ENCODE measurements at regions not wholly inside any gene's neighbourhood (a gene's known extent, or its start where the extent isn't known, plus 50 kb on each side); places are given as distances from the start of the nearest gene placed in this dataset.
"Not testable (repeated sequence)": the region's sequence is repeated elsewhere in the genome, so short reads cannot be mapped to it uniquely, and the experiment has no call there.

DNA sequence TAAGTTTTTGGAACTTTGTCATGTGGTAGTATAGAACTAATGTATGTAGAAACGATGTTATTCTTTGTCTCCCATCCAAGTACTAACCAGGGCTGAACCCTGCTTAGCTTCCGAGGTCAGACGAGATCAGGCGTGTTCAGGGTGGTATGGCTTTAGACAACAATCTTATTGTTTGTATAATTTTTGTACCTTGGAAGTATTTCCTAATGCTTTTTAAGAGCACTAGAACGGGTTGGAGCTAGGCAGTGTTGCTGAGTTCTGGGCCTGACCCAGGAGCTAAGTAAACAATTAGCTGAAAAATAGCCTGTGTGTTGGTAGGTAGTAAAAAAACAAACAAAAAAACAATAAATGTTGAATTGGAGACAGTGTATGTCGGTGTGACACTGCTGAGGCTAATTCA, 244.3 kb downstream of the EMP1 start:
- no peak for DNase-seq (ENCODE audit: low spot score)

DNA sequence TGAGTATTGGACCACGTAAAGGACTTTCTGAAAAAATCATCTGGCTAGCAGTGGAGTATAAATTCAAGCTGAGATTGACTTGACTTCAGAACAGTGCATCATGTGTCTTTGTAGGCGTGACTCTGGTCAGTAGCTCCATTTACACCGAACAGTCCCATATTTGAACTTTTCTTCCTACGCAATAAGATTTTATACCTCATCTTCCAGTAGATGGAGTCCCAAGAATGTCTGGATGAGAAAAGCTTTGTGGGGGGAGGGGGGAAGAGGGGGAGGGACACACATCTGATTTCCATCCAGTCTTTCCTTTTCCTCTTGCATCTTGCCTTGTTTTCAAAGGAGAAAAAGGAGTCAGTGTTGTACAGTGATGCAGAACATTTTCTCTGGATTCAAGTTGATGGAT, 241.0 kb downstream of the EMP1 start:
- no peak for DNase-seq (ENCODE audit: low spot score)

DNA sequence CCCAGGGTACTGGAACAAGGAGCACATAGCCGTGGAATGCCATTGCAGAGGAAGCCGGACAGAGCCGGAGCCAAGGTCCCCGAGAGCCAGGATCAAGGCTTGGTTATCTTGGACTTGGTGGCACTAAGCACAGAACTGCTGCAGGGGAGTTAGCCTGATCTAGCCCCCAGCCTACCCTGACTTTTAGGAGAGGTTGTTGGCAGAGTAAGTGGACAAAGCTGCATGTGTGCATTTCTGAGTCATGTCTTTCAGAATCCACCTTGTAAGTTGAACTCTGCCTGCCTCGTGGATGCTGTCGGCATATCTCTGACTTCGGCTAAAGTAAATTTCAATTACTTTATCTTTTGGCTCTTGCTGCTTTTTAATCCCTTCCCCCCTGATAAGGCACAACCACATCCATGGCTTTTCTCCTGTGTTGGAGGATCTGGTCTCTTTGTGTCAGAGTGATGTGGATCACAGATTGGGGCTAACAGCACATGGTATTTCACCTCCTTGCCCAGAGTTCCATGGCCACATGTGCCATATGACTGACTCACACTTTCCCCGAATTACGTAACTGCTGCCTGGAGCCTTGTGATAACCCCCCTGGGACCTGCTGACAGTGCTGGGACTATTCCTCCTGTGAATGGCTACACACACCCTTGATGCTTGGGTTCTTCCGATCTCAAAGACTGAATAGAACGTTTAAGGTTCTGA, 240.3 kb downstream of the EMP1 start:
- no peak for DNase-seq (ENCODE audit: low spot score)

DNA sequence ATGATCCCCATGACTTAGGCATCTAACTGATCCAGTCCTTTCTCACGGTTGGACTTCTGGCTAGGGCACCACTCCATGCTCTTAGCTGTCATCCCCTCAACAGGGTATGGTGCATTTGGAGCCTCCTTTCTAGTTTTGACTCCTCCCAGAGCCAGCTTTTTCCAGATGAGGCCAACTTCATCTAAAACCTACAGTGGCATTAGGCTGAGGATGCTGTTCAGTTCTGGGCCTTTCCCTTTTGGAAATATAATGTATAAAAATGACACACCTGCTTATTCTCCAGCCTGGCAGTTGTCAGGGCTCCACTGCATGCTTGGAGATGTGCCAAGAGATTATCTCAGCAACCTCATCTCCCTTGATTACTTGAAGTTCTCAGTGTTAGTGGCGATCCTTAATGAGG, 239.7 kb downstream of the EMP1 start:
- no peak for DNase-seq (ENCODE audit: low spot score)

DNA sequence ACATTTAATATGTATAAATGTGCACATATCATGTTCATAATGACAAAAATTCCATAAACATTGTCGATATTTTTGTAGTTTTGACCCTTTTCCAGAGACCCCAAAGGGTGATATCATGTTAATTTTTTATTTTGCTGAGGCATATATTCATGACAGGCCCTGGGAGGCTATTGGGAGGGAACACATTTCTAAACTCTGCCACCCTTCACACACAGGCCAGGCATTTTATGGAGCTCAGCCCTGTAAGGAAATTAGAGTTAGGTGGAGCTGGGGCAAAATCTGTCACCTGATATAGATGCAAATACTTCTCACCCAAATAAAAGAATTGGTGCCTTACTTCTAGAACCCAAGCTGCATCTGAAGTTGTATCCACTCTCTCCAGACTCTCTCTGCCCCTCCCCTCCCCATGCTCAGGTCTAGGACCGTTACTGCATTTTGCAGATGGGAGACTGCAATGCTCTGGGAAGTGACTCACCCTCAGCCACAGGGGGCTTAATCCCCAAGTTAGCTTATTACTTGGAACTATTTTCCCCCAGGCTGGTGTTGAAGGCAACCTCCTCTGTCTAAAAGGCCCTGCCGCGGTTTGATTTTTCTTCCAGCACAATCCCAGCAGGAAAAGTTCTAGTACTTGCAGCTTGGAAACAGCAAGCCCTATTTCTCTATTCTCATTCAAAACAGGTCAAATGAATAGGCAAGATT, 238.9 kb downstream of the EMP1 start:
- no peak for DNase-seq (ENCODE audit: low spot score)

DNA sequence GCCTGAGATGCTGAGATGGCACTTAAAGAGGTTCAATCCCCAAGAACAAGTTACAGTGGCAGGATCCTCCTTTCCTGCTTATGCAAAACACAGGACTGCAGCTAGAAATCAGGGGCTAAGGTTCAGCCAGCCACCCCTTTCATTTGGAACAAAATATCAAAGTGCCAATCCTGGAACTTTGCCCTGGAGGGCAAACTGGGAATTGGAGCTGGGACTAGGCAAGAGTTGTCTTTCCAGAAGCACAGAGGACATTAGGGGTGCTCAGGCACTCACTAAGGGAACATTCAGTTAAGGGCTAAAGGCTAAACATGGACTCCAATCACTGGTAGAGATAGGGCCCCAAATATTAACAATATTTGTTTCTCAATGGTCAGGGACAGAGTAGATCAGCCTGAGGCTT, 237.2 kb downstream of the EMP1 start:
- DNase-seq (ENCODE audit: low spot score): no peak

DNA sequence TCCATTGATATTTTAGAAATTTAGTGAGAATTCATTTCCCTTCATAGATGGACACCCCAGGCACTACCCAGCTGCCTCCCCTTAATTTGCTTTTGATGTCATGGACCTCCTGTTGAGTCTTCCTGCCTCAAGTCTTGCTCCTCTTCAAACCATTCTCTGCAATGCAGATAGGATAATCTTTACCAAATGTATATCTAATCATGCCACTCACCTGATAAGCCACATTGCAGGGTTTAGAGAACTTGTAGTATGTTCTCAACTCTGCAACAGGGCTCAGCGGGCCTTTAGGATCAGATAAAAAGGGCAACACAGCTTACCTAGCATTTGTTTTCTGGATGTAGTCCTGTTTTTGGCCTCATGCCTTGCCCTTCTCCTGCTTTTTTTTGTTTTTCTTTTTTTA, 234.5 kb downstream of the EMP1 start:
- DNase-seq (ENCODE audit: low spot score): no peak

DNA sequence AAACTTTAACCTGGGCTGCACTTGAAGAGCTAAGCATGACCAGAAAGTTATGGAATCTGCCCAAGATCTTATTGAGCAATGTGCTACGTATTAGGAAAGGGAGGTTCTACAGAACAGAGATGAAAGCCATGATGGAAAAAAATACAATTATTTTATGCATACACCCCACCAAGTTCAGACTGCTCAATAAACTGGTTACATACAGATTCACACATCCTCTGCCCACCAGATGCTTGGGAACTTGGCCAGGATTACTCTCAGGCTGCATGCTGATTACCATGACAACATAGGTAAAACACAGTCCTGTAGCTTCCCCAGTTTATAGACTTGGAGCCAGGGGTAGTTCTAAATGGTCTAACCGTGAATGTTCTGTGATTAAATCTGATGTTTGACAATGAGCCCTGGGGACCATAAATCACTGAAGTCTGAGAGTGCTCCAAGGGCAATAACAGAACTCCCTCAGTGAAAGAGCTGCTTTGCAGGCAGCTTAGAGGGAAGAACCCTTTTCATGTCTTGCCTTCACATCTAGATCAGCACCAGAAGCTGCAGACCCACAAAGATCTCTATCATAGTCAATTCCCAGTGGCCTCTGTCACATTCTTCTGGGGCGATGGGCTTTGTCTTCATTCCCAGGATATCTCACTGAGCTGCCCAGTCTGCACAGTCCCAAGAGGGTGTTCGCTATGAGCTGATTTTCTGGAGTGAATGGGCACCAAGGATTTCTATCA, 232.2 kb downstream of the EMP1 start:
- DNase-seq (ENCODE audit: low spot score): no peak

DNA sequence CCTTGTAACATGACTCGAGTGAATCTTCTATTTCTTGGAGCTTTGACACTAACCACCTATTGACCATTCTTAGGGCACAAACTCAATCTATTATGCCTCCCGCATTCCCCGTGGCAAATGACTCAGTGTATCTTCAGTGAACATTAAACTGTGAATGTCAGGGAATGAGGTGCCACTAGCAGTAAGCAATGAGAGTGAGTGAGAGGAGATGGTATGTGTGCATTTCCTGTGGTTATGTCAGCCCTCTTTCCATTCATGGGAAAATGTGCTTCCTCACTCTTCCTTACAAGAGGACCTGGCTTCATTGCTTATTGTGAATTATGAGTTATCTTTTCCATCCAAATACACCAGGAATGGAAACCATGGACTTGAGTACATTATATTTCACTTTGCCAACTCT, 229.2 kb downstream of the EMP1 start:
- peak; percentile 13 for DNase-seq (ENCODE audit: low spot score)

DNA sequence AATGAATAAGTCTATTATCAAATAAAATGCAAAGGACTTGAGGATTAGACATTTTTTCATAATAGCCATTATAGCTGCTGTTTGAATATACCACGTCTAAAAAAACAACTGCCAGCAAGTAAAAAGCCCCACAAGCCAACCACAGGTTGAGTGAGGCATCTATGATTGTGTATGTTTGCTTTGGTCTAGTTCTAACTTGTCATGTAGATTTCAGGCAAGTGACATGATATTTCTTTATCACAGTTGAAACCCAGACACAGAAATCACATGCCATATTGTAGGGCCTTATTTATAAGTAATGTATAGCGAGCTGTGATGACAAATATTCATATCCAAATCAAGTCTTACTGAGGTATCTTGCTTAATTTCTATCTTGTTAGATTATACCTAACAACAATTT, 225.8 kb downstream of the EMP1 start:
- DNase-seq (ENCODE audit: low spot score): no peak

DNA sequence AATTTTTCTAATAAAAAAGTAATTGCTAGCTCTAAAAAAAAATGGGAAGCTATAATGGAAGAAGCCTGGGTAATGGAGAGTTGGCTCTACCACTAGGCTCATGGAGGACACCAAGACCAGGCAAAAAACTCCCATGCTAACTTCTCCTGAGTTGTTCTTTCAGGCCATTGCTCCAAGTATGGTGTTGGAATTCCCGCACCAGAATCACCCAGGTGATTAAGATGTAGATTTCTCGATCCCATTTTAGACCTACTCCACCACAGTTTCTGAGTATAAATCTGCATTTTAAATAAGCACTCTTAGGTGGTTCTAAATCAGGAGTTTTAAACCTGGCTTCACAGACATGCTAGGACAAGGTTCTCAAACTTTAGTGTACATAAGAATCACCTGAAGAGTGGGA, 221.0 kb downstream of the EMP1 start:
- no peak for DNase-seq (ENCODE audit: low spot score)

DNA sequence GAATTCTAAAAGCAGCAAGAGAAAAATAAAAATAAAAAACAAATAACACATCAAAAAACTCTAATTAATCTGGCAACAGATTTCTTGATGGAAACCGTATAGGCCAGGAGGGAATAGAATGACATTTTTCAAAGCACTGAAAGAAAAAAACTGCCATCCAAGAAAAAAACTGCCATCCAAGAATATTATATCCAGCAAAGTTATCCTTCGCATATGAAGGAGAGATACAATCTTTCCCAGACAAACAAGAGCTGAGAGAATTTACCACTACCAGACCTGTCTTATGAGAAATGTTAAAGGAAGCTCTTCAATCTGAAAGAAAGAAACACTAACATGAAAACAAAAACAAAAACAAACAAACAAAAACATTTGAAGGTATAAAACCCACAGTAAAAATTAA, 214.8 kb downstream of the EMP1 start:
- no peak for DNase-seq (ENCODE audit: low spot score)

DNA sequence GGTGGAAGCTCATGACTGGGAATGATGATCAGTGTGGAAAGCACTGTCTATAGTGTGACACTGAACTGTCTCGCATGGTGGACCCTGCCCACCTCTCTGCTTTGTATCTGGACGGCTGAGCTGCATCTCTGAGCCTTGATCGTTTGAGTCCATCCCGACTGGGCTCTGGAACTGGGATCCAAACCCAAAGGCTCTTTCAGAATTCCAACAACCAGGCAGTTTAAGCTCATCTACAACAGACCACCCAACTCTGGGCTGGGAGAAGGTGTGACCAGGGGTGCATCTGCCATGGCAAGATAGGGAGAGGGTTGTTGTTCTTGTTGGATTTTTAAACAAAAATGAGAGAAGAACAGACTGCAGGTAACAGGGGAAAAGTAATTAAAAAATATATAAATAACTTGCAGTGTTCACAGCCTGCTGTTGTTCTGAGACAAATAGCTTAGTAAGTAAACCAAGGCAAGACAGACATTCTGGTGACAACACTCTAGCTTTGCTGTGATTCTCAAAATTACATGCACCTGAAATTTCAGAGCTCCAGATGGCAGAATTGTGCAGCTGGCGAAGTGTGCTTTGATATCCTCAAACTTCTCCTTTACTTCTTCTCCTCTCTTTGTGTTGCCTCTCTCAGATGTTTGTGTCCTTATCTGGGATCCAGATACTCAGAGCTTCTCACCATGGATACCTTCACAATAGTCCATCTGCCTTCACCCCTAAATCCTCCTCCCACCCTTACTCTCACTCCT, 209.6 kb downstream of the EMP1 start:
- no peak for DNase-seq (ENCODE audit: low spot score)

DNA sequence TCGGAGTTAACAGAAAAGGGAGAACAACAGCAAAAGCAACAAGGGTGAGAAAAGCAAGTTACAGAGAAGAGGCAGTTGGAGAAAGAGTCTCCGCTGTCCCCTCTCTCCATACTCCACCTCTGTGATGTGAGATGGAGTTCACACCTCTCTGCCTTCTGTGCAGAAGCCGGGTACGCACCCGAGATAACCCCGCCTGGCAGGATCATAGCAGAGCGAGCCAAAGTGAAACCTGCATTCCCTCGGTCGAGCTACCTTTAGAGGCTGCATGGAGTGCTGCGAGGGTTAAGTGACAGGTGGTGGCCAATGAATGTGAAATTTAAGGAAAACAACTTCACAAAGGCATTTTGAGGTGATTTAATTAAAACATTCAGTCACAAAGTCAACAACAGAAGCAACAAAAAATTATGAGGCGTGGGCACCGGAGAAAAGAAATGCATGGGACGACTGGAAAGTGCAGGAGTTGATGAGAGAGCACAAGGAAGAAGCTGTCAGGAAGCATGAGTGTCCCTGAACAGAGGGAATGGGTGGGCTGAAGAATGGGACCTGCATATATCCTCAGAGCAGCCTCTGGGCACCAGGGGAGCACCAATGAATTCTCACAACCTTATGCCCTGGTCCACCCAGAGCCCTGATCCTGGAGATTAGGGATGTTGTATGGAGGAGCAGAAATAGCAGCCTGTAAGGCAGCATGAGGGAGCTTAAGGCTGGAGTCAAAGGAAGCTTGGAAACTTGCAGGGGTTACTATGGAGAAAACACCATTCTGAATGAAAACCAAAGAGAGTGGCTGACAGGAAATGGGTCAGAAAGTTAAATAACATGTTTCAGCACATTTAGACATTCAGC, 208.3 kb downstream of the EMP1 start:
- no peak for DNase-seq (ENCODE audit: low spot score)

DNA sequence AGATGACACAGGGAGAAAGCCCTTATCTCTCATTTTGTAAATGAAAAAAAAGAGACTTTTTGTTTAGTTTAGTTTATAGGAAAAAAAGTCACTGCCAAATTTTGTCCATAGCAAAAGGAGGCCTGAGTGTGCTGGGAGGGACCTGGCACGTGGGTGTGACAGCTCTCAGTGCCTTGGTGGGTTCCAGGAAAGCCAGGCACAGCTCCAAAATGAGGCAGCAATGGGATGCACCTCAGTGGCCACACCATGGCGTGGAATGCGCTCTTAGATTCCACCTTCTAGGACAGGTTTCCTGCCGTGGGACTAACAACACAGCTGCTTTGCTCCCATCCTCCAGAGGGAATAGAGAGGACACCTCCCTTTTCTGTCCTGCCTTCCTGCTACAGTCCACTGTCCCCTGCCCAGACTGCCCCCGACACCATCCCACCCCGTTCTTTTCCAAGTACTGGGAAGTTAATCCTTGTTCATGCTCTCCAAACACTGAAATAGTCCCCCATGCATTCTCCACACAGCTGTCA, 207.6 kb downstream of the EMP1 start:
- DNase-seq (ENCODE audit: low spot score): no peak

DNA sequence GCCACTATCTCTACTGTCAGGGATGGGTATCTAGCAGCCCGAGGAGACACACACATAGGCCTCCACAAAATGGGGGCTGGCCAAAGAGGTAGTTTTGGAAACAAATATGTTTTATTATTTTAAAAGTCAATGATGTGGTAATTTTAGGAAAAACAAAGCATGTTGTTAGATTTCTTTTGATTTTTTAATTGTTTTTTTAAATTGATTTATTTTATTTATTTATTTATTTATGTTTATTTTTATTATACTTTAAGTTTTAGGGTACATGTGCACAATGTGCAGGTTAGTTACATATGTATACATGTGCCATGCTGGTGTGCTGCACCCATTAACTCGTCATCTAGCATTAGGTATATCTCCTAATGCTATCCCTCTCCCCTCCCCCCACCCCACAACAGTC, 194.8 kb downstream of the EMP1 start:
- not testable (repeated sequence) for DNase-seq (ENCODE audit: low spot score)

DNA sequence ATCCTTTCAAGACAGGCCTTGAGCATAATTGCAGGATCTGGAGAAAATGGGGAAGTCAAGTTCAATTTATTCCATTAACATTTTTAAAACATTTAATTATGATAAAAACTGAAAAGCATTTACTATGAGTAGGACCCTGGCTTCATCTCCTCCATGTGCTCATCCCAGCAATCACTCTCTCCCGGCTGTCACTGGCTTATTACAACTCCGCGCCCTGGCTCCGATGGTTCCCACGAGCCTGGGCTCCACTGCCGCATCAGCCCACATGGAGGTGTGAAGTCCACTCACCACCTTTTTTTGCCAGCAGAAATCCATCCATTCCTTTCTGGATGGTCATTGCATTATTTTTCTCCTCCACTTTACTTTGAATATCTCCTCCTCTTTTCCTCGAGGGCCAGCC, 194.4 kb downstream of the EMP1 start:
- DNase-seq (ENCODE audit: low spot score): no peak

DNA sequence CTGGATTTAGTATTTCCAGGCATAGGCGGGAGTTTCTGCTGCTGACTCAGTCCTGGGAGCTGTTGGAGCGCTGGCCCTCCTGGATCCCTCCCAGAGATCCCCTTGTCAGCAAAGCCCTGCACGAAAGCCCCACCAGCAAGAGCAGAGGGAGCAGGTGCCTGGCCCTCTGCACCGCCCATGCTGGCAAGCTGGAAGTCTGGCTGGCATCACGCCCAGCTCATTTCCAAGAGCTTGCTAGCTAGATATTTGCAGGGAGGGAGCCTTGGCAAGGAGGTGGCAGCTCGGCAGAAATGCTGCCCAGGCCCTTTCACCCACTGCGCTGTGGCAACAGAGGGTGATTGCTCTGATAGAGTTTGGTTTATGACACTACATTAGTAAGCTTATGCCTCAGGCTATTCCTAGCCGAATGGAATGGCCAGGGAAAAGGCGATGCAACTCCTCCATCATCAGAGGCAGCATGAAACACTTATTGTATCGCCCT, 193.9 kb downstream of the EMP1 start:
- peak; percentile 17 for DNase-seq (ENCODE audit: low spot score)

DNA sequence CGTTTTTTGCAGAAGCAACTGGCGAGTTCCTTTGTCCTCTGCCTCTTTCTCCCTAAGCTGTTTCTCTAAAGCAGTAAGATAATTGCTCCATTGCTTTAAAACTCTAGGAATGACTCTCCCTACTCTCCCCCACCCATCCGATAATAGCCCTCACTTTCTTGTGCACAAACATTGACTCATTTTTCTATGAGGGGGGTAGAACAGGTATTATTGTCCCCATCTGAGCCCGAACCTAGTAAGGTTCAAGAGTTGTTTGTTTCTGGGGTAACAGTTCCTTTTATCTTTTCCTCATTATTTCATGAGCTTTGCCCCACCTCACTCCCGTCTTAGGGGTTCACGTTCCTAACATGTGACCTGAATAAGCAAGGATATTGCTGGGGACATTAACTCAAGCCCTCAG, 190.6 kb downstream of the EMP1 start:
- DNase-seq (ENCODE audit: low spot score): no peak

DNA sequence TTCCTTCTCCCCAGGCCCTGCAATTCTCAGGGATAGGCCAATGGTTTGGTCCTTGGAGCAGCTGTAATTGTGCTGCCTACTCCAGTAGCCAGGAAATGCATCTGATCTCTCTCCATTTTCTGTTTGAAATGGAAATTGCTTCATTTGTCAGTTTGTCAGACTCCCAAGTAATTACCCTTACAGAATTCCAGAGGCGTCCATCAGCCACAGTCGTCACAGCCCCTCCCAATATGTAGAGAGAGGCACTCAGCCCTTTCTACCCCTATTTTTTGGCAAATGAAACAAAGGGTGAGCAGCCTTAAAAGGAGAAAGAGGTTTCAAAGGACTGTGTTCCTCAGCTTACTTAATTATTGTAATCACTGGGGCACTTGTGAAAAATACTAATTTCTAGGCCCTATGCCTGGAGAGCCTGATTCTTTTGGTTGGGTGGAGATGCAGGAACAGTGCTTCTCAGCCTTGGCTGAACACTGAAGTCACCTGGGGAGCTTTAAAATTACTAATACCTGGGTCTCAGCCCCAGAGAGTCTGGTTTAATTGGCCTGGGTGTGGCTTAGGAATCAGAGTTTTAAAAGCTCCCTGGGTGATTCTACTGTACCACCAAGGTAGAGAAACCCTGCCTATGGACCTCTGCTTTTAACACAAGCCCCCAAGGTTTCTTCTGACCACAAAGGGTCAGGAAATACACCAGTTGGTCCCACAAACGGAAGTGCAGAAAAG, 190.0 kb downstream of the EMP1 start:
- DNase-seq (ENCODE audit: low spot score): no peak

DNA sequence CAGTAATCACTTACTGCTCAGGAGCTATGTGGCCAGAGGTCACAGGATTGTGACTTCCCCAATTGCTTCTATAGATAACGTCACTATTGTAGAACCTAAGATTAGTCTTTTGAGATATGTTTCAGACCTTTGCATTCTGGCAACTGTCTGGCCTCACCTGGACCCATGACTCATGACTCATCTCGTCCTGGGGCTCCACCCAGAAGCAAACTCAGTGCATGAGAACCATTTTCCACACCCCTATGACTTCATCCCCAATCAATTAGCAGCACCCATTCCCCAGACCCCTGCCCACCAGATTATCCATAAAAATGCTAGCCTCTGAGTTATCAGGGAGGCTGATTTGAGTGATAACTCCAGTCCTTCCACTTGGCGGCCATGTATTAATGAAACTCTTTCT, 186.9 kb downstream of the EMP1 start:
- DNase-seq (ENCODE audit: low spot score): no peak
